Panc1 (cell line): ENCODE measurements at regions not wholly inside any gene's neighbourhood (a gene's known extent, or its start where the extent isn't known, plus 50 kb on each side); places are given as distances from the start of the nearest gene placed in this dataset.

ENCODE experiments used
- ATAC-seq: fragments of 200-7000 bp; cut with Tn5 transposase; 2 replicates; pipeline ENCODE4 v1.9.1; 2020; ENCODE audit warnings: mild to moderate bottlenecking, moderate library complexity
- BruUV-seq: library from RNA; stranded (reverse); fragments of 400-500 nt; replicated peaks from 2 replicates; lab custom pipeline; 2021; lab: Mats Ljungman, UMichigan
- CTCF ChIA-PET: fragments of 300-600 bp; sonication (Branson Sonifier 250); formaldehyde crosslinking; loops from one replicate; lab custom pipeline; 2022; ENCODE audit warnings: antibody characterized with exemption; lab: Charles Lee
- POLR2A ChIA-PET: fragments of 300-600 bp; sonication (Branson Sonifier 250); formaldehyde crosslinking; loops from one replicate; lab custom pipeline; 2022; ENCODE audit warnings: antibody characterized with exemption; lab: Charles Lee
- DNase-seq: peaks from one replicate; pipeline ENCODE4 v3.0.0-alpha.2; 2010; ENCODE audit warnings: low read depth, low spot score
- H3K27ac ChIP-seq: 2 replicates; pipeline ENCODE4 v1.5.1; 2011; ENCODE audit warnings: mild to moderate bottlenecking, low read length, inconsistent platforms
- H3K27me3 ChIP-seq: fragments of 200-500 bp; sonication (Bioruptor generic); 2 replicates; pipeline ENCODE4 v1.6.0; 2014; ENCODE audit warnings: low read length, inconsistent platforms; ENCODE audit not compliant: control insufficient read depth, insufficient read depth
- H3K36me3 ChIP-seq: fragments of 200-500 bp; sonication (Bioruptor generic); 2 replicates; pipeline ENCODE4 v1.5.1; 2014; ENCODE audit warnings: inconsistent platforms, mild to moderate bottlenecking, low read length, moderate library complexity; ENCODE audit not compliant: control insufficient read depth, insufficient read depth
- H3K4me1 ChIP-seq: 2 replicates; pipeline ENCODE4 v1.5.1; 2011; ENCODE audit warnings: inconsistent platforms, mild to moderate bottlenecking, low read length, moderate library complexity; ENCODE audit not compliant: control insufficient read depth, insufficient read depth
- H3K4me3 ChIP-seq, 2 experiments: 2 replicates each; pipeline ENCODE4 v1.5.1; 2011 to 2012; ENCODE audit warnings: low read depth in 2 of 2, low read length in 2 of 2, mild to moderate bottlenecking in 2 of 2, inconsistent platforms in 1 of 2, moderate library complexity in 1 of 2
- H3K9me3 ChIP-seq: fragments of 200-500 bp; sonication (Bioruptor generic); 2 replicates; pipeline ENCODE4 v1.5.1; 2014; ENCODE audit warnings: low read depth, mild to moderate bottlenecking, inconsistent platforms, low read length, moderate library complexity; ENCODE audit not compliant: control insufficient read depth, insufficient read depth
- POLR2AphosphoS5 ChIP-seq: IDR thresholded peaks from 2 replicates; pipeline ENCODE4 v1.6.1; 2012; ENCODE audit warnings: mild to moderate bottlenecking, low read depth, low read length, moderate library complexity
- REST ChIP-seq, 2 experiments: IDR thresholded peaks; 2 replicates each; pipeline ENCODE4 v1.6.1; 2011 to 2012; ENCODE audit warnings: low read depth in 2 of 2, control low read depth in 1 of 2, low read length in 1 of 2, mild to moderate bottlenecking in 1 of 2, moderate library complexity in 1 of 2; ENCODE audit not compliant: insufficient read depth in 1 of 2
- SIN3A ChIP-seq: IDR thresholded peaks from 2 replicates; pipeline ENCODE4 v1.6.1; 2012; ENCODE audit warnings: low read depth, mild to moderate bottlenecking, low read length, moderate library complexity, borderline replicate concordance; ENCODE audit not compliant: insufficient read depth
- TCF7L2 ChIP-seq: IDR thresholded peaks from 2 replicates; pipeline ENCODE4 v1.6.1; 2011; ENCODE audit warnings: mild to moderate bottlenecking, low read depth, low read length, inconsistent platforms
- in situ Hi-C: cut with HindIII; loops from 2 replicates; pipeline ENCODE4 v1.10.0; 2016; ENCODE audit warnings: low sequenced_read_pairs, low pct_unique_long_range_greater_than_20kb
- intact Hi-C: fragments of 100-400 bp; cut with micrococcal nuclease; formaldehyde crosslinking; loops from one replicate; pipeline ENCODE4 v1.10.0; 2022; ENCODE audit not compliant: unreplicated experiment
- TF ChIP-seq, protein P1 (sequence below): fragments of 450-650 bp; IDR thresholded peaks from 2 replicates; pipeline ENCODE4 v1.5.1; 2017; ENCODE audit warnings: mild to moderate bottlenecking

- no TSS peak for BruUV-seq
- no peak for TF ChIP-seq SIN3A
- no peak for TF ChIP-seq TCF7L2
- no peak for TF ChIP-seq POLR2AphosphoS5
- no peak for TF ChIP-seq REST (IDR thresholded peaks at IDR 0.05; ENCODE audit: insufficient read depth in 1 of 2, low read depth in 2 of 2, low read length in 1 of 2)
- TF ChIP-seq, protein P1, sequence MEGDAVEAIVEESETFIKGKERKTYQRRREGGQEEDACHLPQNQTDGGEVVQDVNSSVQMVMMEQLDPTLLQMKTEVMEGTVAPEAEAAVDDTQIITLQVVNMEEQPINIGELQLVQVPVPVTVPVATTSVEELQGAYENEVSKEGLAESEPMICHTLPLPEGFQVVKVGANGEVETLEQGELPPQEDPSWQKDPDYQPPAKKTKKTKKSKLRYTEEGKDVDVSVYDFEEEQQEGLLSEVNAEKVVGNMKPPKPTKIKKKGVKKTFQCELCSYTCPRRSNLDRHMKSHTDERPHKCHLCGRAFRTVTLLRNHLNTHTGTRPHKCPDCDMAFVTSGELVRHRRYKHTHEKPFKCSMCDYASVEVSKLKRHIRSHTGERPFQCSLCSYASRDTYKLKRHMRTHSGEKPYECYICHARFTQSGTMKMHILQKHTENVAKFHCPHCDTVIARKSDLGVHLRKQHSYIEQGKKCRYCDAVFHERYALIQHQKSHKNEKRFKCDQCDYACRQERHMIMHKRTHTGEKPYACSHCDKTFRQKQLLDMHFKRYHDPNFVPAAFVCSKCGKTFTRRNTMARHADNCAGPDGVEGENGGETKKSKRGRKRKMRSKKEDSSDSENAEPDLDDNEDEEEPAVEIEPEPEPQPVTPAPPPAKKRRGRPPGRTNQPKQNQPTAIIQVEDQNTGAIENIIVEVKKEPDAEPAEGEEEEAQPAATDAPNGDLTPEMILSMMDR = no peak
- Histone ChIP-seq H3K9me3 (no peaks in the 10 kb centered on the region), H3K36me3 (no peaks in the 10 kb centered on the region), H3K4me3 (no peak overlapping the region), H3K27ac (no peak overlapping the region), H3K27me3 (no peaks in the 10 kb centered on the region; the same call in none of the 2 replicates), H3K4me1 (no peaks in the 10 kb centered on the region)
- intact Hi-C loops = no loop called here
- CTCF ChIA-PET = no interaction called here
- DNase-seq (no peak), ATAC-seq (no peak)
- in situ Hi-C loops = no loop called here
- POLR2A ChIA-PET = no interaction called here
Observed at GRCh38 chr19:31504221-31504620, 155.0 kb upstream of the TSHZ3 start.

GRCh38 chr19:31505596-31505910 lies 156.3 kb upstream of the TSHZ3 start:
- H3K27me3 ChIP-seq = no peaks in the 10 kb centered on the region; the same call in none of the 2 replicates
- no peaks in the 10 kb centered on the region for H3K9me3 ChIP-seq
- TF ChIP-seq POLR2AphosphoS5 = no peak
- no peak for TF ChIP-seq REST (IDR thresholded peaks at IDR 0.05; ENCODE audit: insufficient read depth in 1 of 2, low read depth in 2 of 2, low read length in 1 of 2)
- TF ChIP-seq, protein P1 = no peak
- no peak for TF ChIP-seq SIN3A
- ChIA-PET CTCF (no interaction called here), POLR2A (no interaction called here)
- H3K36me3 ChIP-seq = no peaks in the 10 kb centered on the region
- H3K4me3 ChIP-seq = no peak overlapping the region
- intact Hi-C loops (no loop called here), in situ Hi-C loops (no loop called here)
- DNase-seq = no peak
- H3K27ac ChIP-seq = no peak overlapping the region
- H3K4me1 ChIP-seq = no peaks in the 10 kb centered on the region
- no TSS peak for BruUV-seq
- ATAC-seq = no peak
